GM21786 (cell line): ENCODE measurements at regions not wholly inside any gene's neighbourhood (a gene's known extent, or its start where the extent isn't known, plus 50 kb on each side); places are given as distances from the start of the nearest gene placed in this dataset.

ENCODE experiments used
- ATAC-seq: cut with Tn5 transposase; IDR thresholded peaks from one replicate; pipeline ENCODE4 v1.9.1; 2021; ENCODE audit not compliant: unreplicated experiment

DNA sequence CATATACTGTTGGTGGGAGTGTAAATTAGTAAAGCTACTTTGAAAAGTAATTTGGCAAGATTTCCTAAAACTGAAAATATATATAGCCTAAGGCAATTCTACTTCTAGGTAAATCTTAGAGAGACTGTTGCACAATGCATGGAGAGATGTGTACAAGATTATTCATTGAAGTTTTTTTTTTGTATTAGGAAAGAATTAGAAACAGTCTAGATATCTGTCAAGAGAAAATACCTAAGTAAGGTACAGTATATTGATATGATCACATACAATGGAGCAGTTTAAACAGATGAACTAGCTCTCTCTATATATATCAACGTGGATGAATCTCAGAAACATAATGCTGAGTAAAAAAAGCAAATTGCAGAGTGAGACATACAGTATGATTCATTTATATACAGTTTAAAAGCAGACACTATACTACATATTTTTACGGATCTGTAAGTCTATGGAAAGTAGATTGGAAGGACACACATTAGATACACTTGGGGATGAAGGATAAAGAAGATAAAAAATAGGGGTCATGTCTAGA lies 59.3 kb upstream of the ACVR1 start:
- ATAC-seq = no peak

DNA sequence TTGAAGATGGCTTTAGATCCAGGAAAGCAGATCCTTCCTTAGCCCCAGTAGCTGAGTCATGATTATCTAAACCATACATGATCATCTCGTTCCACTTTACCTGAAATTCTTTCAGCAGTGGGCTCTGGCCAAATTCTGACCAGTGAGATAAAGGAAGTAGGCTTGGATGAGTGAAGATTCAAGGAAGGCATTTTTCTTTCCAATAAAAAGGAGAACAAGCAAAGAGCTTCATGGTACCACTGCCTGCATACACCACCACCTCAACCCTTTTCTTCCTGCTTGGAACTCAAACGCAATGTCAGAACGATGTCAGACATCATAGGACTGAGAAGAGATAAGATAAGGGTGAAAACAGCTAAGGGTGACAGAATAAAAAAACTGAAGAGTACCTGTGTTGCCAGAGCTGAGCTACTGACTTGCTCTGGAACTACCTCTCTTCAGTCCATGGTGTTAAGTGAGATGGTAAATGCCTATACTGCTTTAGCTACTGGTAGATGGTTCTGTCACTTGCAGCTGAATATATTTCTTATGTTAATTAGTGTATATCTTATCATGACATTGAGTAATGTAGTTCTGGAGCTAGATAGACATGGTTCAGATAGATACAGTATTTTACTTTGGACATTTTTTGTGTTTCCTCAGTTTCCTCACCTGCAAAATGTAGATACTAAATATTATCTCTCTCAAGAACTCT lies 58.7 kb upstream of the ACVR1 start:
- ATAC-seq = no peak

DNA sequence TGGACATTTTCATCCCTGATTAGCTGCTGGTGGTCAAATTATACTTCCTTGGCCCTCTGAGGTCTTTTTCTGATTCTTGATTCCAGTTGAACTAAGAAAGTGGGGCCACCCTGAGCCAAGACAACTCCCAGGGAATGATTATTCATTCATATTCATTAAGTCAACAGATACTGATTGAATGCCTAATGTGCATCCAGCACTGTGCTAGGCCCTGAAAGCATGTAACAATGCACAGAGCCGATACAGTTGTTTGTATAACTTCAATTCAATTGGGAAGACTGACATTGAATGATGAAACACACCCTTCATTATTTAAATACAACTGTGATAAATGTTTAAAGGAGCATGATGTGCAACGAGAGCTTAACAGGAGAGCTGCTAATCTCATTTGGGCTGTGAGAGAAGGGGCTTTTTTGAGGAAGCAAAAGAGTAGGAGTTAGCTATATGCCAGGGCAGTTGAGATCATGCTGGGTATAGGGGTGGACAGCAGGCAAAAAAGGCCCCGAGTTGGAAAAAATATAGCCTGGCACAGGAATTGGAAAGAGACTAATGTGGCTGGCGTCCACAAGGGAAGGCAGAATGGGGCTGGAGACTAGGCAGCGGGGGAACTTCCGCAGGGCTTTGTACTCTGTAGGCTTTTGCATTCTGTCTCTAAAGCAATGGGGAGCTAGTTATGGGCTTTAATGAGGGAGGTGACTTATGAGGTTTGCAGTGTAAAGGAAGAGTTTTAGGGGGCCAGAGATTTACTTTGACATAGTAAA lies 57.2 kb upstream of the ACVR1 start:
- ATAC-seq = no peak

DNA sequence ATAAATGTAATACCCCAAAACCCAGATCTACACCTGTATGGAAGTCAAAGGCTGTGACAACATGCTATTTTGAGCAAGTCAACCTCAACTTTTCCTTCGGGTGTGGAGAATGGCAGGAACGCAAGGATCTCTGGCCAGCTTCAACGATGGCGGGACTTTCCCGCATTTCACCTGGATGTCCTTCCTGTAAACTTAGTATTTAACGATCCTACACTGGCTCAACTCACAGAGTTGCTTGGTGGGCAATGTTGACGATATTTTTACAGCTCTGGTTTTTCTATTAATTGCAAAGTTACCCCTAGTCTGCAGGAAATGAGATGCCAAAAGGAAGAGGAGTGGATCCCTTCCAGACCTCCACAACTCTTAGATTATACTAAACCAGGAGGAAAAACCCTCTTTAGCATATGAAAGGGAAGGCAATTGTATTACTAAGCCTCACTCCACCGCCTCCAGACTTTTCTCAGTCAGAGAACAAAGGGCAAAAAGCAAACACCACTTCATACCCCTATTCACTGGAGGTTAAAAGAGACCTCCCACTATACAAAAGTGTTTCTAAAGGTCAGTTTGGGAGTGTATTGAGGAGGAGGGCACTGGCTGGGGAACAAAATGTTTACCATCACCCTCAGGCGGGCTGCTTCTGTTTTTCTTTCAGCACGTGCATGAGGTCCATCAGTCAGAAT lies 56.5 kb upstream of the ACVR1 start:
- no peak for ATAC-seq

DNA sequence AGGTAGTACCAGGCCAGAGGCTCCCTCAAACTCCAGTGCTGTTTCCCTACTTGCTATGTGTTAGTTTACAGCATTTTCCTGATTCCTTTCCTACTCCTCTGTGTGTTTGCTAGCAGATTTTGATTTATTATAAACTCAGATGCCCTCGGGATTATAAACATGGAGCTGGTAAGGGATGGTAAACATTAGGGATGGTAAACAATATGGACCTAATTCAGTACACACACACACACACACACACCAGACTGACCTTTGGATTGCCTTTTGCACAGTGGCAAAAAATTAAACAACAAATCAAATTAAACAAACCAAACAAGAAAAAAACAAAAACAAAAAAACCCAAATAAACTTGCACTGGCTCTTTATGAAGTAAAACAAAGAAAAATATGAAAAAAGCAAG lies 55.4 kb upstream of the ACVR1 start:
- no peak for ATAC-seq

DNA sequence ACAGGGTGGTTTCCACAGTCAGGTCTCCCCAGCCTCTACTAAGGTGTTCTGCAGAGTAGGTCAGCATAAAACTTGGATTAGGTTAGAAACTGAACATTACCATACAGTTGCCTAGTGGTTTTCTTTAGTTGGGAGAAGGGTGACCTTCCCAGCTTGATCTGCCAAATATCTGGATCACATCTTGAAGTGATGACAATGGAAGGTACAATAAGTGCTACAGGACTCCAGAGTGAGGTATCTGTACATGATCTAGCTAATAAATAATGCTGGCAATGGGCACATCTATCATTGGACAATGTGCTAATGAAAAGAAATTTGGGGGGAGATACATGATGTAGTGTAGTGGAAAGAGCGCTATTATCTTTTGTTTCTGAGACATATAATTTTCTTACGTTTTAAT lies 54.6 kb upstream of the ACVR1 start:
- no peak for ATAC-seq

DNA sequence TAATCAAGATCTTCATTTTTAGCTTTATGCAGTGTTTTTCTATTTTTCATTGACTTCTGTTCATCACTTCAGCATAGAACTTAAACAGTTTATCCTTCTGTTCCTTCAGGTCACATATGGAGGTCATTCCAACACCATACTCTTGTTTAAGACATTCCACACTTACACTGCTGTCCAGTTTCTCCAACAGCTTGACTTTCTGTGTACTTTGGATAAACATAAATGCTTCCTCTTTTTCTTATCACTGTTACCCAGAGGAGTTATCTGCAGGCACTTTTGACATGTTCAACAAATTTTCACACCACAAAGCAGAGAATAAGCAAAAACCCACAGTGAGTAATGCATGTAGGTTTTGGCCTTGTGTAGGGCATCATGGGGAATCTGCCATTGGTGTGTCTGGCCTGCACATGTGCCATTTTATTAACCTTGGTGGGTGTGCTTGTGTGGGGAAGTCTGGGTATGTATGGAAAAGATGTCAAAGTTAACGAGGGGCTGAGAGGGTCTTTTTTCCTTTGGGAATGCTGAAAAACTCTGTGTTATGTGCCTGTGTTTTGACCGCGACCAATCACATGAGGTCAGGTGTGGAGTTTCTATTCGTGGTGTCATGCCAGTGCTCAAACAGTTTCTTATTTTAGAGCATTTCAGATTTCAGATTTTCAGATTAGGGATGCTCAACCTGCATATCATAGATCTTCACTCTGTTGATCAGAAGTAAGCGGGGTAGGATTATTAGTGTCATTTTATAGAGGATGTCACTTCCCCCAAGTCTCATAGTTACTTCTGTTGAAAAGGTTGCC lies 53.9 kb upstream of the ACVR1 start:
- ATAC-seq = no peak

DNA sequence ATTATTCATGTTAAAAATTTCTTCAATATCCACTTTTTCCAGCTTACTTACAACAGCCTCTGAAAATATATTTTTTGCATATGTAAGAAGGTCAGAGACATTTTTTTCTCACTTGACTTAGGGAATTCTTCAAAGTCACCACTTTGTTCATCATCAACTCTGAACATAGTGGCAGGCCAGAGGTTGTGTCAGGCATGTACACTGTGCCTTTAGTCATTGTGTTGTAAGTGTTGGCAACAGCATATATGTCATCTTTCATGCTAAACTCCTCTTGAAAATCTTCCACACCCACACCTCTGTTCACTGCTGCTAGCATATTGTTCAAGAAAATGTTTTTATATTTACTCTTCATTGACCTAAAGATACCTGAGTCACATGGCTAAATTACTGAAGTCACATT lies 52.2 kb upstream of the ACVR1 start:
- ATAC-seq = no peak

DNA sequence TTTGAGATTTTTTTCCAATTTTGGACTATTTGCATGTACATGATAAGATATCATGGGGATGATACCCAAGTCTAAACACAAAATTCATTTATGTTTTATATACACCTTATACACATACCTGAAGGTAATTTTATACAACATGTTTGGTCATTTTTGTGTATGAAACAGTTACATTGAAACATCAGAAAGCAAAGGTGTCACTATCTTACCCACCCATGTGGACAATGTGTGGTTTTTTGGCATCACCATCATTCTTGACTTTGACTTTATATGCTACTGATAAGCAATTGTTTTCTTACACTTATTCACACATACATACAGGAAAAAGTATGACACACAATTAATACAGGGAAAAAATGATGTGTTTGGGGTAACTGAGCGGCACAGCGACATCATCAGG lies 51.0 kb upstream of the ACVR1 start:
- no peak for ATAC-seq
